AG10803 (cell line): ENCODE measurements at regions not wholly inside any gene's neighbourhood (a gene's known extent, or its start where the extent isn't known, plus 50 kb on each side); places are given as distances from the start of the nearest gene placed in this dataset.
"Not testable (repeated sequence)": the region's sequence is repeated elsewhere in the genome, so short reads cannot be mapped to it uniquely, and the experiment has no call there.

Experiments
- DNase-seq: peaks from one replicate; pipeline ENCODE4 v3.0.0; 2010; ENCODE audit warnings: low read depth
- H3K4me3 ChIP-seq: 2 replicates; pipeline ENCODE4 v1.5.1; 2011; ENCODE audit warnings: mild to moderate bottlenecking, low read length, control low read depth
- CTCF ChIP-seq: conservative IDR thresholded peaks from 2 replicates; pipeline ENCODE4 v1.5.1; 2011; ENCODE audit warnings: mild to moderate bottlenecking, low read length, control low read depth, inconsistent platforms

DNA sequence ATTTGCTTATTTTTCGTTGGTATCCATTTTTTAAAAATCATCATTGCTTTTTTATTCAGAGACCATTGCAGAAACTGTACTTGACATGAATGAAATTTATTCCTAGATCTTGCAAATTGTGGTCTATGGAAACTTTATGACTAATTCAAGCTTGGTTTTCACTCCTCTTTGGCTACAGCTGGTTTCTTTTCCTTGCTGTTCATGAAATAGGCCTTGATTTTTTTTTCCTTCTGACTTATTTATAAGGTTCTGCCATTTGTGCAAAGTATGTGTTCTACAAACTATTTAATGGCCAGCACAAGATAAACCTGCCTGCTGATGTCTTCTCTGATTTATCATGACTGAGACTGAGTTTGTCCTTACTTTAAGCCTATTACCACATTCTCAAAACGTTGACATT, 764.0 kb upstream of the SLITRK5 start:
- DNase-seq = no peak
- H3K4me3 ChIP-seq = no peak overlapping the region
- no peak for TF ChIP-seq CTCF

GRCh38 chr13:86909318-86909717, 761.9 kb upstream of the SLITRK5 start:
- TF ChIP-seq CTCF = no peak
- DNase-seq = no peak

DNA sequence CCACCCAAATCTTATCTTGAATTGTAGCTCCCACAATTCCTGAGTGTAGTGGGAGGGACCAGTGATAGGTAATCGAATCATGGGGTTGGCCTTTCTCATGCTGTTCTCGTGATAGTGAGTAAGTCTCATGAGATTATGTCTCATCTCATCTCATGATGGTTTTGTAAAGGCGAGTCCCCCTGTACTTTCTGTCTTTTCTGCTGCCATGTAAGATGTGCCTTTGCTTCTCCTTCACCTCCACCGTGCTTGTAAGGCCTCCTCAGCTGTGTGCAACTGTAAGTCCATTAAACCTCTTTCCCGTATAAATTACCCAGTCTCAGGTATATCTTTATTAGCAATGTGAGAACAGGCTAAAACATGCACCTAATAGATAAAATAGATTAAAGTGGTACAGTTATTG, 756.4 kb upstream of the SLITRK5 start:
- DNase-seq = no peak
- TF ChIP-seq CTCF = no peak
- no peak overlapping the region for H3K4me3 ChIP-seq

More at GRCh38 chr13:86909318-86909717, 761.9 kb upstream of the SLITRK5 start:
- H3K4me3 ChIP-seq = no peak overlapping the region

DNA sequence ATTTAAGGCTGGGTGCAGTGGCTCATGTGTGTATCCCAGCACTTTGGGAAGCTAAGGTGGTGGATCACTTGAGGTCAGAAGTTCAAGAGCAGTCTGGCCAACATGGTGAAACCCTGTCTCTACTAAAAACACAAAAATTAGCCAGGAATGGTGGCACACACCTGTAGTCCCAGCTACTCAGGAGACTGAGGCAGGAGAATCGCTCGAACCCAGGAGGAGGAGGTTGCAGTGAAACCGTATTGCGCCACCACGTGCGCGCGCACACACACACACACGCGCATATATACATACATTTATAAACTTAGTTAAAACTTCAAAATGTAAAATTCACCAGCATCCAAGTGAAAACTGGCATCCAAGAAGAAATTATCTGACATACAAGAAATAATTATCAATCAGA, 753.7 kb upstream of the SLITRK5 start:
- H3K4me3 ChIP-seq, DNase-seq: not testable (repeated sequence)

DNA sequence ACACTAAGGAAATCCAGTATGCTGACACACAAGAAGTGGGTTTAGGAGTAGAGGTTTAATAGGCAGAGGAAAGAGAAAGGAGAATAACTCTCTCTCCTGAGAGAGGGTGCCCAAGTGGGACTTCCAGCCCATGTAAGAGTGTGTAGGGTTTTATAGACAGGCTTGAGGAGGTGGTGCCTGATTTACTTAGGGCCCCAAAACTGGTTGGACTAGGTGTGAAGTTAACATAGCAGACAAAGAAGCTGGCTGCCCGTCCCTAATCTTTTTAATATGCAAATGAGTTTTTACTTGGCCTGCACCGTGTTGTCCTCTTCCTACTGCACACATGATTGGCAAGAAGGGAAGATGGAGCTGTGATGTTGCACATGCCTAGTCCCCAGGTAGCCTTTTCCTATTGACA, 752.5 kb upstream of the SLITRK5 start:
- no peak for DNase-seq
- H3K4me3 ChIP-seq = no peak overlapping the region
- TF ChIP-seq CTCF = no peak

DNA sequence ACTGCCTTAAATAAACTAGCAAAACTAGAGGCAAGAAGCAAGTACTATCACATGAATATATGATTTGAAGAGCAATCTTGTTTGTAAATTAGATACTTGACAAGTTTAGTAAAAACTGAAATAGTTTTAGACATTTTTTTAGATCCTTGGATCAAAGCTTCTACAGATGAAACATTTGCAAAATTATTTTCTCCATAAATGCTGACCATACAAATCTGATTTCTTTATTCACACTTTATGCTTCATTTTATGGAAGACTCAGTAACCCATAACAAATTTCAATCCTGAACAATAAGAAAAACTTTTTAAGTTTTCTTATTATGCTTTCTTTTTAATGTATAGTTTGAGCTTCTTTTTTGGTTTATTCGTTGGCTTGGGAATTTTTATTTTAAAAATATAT, 750.2 kb upstream of the SLITRK5 start:
- no peak for DNase-seq
- TF ChIP-seq CTCF = no peak

DNA sequence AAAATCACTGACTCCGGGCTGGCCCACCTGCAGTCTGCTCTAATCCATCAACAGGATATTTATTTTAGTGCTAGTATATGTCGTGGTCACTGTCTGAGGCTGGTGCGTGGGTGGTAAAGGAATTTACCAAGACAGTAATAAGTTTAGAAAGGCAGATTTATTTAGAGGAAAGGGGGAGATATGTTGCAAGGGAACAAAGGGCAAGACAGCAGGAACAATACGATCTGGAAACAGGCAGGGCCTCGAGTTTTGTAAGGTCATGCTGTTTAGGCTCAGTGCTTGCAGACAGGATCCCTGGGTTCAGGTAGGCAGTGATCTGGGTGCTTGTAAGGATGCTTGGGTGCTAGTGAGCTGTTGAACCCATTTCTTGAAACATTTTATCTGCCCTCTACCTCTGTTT, 748.2 kb upstream of the SLITRK5 start:
- no peak overlapping the region for H3K4me3 ChIP-seq
- DNase-seq = no peak
- no peak for TF ChIP-seq CTCF

More for the DNA sequence above, 750.2 kb upstream of the SLITRK5 start:
- no peak overlapping the region for H3K4me3 ChIP-seq

GRCh38 chr13:86926916-86927315, 744.3 kb upstream of the SLITRK5 start:
- not testable (repeated sequence) for DNase-seq, H3K4me3 ChIP-seq
